ENCODE measurements at regions not wholly inside any gene's neighbourhood (a gene's known extent, or its start where the extent isn't known, plus 50 kb on each side); places are given as distances from the start of the nearest gene placed in this dataset.

- no peak overlapping the region for H3K4me3 Mint-ChIP-seq
- H3K9me3 Mint-ChIP-seq, result peaks cover 17% of the 10 kb centered on the region
- TF ChIP-seq, protein P1, sequence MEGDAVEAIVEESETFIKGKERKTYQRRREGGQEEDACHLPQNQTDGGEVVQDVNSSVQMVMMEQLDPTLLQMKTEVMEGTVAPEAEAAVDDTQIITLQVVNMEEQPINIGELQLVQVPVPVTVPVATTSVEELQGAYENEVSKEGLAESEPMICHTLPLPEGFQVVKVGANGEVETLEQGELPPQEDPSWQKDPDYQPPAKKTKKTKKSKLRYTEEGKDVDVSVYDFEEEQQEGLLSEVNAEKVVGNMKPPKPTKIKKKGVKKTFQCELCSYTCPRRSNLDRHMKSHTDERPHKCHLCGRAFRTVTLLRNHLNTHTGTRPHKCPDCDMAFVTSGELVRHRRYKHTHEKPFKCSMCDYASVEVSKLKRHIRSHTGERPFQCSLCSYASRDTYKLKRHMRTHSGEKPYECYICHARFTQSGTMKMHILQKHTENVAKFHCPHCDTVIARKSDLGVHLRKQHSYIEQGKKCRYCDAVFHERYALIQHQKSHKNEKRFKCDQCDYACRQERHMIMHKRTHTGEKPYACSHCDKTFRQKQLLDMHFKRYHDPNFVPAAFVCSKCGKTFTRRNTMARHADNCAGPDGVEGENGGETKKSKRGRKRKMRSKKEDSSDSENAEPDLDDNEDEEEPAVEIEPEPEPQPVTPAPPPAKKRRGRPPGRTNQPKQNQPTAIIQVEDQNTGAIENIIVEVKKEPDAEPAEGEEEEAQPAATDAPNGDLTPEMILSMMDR (conservative IDR thresholded peaks at IDR 0.05), result no peak
- H3K36me3 Mint-ChIP-seq, result no peaks in the 10 kb centered on the region
- no peak for DNase-seq (ENCODE audit: extremely low spot score, unreplicated experiment)
- no peak overlapping the region for H3K27ac Mint-ChIP-seq
- H3K27me3 Mint-ChIP-seq, result no peaks in the 10 kb centered on the region
- peaks cover 29% of the 10 kb centered on the region for H3K4me1 Mint-ChIP-seq (ENCODE audit: unreplicated experiment)
Measured at GRCh38 chr2:220877897-220878296, 694.2 kb downstream of the EPHA4 start.

DNA sequence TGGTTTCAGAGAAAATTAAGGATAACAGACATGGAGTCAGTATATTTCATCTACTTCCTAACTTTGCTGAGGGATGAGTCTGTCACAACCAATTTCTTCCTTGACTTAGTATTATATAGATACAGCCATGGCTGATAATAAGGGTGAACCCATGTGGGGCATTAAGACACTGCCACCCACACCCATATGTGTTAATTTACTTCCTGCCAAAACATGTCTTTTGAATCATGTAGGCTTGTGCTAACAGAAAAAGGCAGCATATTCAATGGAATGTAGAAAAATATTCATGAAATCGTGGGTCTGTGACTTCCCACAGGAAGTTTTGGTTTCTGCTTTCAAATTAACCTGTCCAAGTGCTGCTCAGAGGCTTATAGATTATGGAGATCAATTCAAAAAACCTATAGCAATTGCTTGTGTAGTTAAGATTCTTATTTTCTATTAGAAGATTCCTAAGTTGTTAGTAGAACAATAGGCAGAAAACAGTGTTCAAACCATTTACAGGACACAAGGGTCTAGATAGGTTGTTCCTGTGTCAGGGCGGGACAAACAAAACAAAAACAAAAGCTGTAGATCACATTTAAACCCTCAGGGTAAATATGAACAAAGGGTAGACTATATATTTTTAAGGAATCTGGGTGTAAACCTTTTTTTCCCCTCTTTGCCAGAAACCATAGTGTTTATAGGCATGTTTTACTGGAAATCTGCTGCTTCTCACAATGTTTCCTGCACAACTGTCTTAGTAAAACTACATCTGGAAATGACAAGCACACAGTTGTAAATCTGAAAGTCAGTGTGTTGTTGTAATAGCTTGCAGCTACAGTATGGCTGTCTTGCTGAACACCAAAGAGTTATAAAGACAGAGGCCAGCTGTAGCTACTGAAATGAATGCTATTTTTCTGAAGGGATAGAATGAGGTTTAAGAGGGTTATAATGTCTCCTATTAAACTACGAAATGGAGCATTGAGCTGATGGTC lies 691.2 kb downstream of the EPHA4 start:
- Mint-ChIP-seq H3K4me1 (ENCODE audit: unreplicated experiment) (peaks cover 20% of the 10 kb centered on the region), H3K27ac (no peak overlapping the region), H3K27me3 (no peaks in the 10 kb centered on the region), H3K36me3 (no peaks in the 10 kb centered on the region), H3K9me3 (peaks cover 10% of the 10 kb centered on the region), H3K4me3 (no peak overlapping the region)
- TF ChIP-seq, protein P1 (conservative IDR thresholded peaks at IDR 0.05), result no peak
- DNase-seq (ENCODE audit: extremely low spot score, unreplicated experiment), result no peak

GRCh38 chr2:220882507-220882906 lies 689.6 kb downstream of the EPHA4 start:
- TF ChIP-seq, protein P1 (conservative IDR thresholded peaks at IDR 0.05), result no peak
- DNase-seq (ENCODE audit: extremely low spot score, unreplicated experiment), result no peak
- H3K27ac Mint-ChIP-seq, result no peak overlapping the region
- peaks cover 20% of the 10 kb centered on the region for H3K4me1 Mint-ChIP-seq (ENCODE audit: unreplicated experiment)
- no peaks in the 10 kb centered on the region for H3K27me3 Mint-ChIP-seq
- H3K9me3 Mint-ChIP-seq, result peaks cover 5% of the 10 kb centered on the region
- H3K4me3 Mint-ChIP-seq, result no peak overlapping the region
- no peaks in the 10 kb centered on the region for H3K36me3 Mint-ChIP-seq

GRCh38 chr2:220885593-220885992 lies 686.5 kb downstream of the EPHA4 start:
- DNase-seq (ENCODE audit: extremely low spot score, unreplicated experiment), result no peak
- peaks cover 6% of the 10 kb centered on the region for H3K27me3 Mint-ChIP-seq
- no peak overlapping the region for H3K4me3 Mint-ChIP-seq
- TF ChIP-seq, protein P1 (conservative IDR thresholded peaks at IDR 0.05), result no peak
- peaks cover 5% of the 10 kb centered on the region for H3K9me3 Mint-ChIP-seq
- H3K4me1 Mint-ChIP-seq (ENCODE audit: unreplicated experiment), result peaks cover 28% of the 10 kb centered on the region
- H3K27ac Mint-ChIP-seq, result no peak overlapping the region
- H3K36me3 Mint-ChIP-seq, result no peaks in the 10 kb centered on the region

DNA sequence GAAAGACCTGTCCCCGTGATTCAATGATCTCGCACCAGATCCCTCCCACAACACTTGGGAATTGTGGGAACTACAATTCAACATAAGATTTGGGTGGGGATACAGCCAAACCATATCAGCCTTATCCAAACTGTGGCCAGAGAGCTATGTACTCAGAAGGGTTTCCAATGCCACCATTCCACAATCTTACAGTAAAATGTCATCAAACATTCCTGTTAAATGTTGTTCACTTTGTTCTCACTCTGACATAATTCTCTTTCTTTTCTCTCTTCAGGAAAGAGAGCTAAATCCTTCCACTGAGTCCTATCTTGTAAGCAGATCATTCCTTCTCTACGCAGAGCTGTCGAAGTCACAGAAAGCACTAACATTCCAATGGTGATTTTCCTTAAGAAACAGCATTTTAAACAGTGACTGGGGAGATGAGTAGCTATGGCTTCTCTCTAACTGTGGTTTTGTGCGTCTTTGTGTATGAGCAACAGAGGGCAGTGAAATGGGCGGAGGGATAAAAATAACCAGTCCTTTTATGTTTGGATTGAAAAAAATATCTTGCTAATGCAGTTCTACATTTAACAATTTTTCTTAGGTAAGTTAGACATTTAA lies 684.7 kb downstream of the EPHA4 start:
- DNase-seq (ENCODE audit: extremely low spot score, unreplicated experiment), result no peak
- Mint-ChIP-seq H3K27me3 (peaks cover 10% of the 10 kb centered on the region), H3K36me3 (no peaks in the 10 kb centered on the region), H3K4me3 (peak overlapping the region; percentile 2), H3K4me1 (ENCODE audit: unreplicated experiment) (peaks cover 22% of the 10 kb centered on the region), H3K27ac (no peak overlapping the region), H3K9me3 (no peaks in the 10 kb centered on the region)
- TF ChIP-seq, protein P1 (conservative IDR thresholded peaks at IDR 0.05), result no peak
